ENCODE measurements at regions not wholly inside any gene's neighbourhood (a gene's known extent, or its start where the extent isn't known, plus 50 kb on each side); places are given as distances from the start of the nearest gene placed in this dataset.

DNA sequence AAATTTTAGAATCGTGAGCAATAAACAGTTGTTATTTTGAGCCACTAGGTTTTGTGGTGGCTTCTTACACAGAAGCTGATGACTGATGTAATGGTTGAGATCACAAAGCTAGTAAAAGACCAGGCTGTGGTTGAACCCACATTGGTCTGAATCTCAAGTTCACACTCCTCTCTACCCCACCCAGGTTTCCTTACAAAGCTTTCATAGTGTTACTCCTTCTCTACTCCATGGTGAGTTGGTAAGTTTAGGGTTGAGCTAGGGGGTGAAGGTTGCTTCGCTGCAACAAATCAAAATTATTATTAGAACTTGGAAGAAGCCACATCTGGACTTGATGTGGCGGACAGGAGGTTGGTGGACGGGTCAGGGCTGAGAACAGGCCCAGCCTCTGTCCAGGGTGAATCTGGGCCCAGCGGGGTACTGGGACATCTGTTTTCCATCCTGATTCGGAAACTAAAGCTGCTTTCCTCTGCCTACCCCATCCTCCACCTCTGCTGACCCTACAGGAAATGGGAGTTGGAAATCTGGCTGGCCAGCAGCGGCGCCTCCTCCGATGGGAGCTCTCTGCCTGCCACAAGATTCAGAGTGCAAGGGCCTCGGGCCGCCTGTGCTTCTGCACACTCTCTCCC, 86.3 kb downstream of the ZFP36L2 start:
- POLR2A ChIA-PET, result no interaction called here
- no peak overlapping the region for H3K27ac ChIP-seq (ENCODE audit: low read length)
- in situ Hi-C loops (cut with HindIII; ENCODE audit: low pct_unique_long_range_greater_than_20kb, low sequenced_read_pairs), result no loop called here
- no peak for DNase-seq (ENCODE audit: low read depth, low spot score)
- TF ChIP-seq, protein P1, sequence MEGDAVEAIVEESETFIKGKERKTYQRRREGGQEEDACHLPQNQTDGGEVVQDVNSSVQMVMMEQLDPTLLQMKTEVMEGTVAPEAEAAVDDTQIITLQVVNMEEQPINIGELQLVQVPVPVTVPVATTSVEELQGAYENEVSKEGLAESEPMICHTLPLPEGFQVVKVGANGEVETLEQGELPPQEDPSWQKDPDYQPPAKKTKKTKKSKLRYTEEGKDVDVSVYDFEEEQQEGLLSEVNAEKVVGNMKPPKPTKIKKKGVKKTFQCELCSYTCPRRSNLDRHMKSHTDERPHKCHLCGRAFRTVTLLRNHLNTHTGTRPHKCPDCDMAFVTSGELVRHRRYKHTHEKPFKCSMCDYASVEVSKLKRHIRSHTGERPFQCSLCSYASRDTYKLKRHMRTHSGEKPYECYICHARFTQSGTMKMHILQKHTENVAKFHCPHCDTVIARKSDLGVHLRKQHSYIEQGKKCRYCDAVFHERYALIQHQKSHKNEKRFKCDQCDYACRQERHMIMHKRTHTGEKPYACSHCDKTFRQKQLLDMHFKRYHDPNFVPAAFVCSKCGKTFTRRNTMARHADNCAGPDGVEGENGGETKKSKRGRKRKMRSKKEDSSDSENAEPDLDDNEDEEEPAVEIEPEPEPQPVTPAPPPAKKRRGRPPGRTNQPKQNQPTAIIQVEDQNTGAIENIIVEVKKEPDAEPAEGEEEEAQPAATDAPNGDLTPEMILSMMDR (IDR thresholded peaks at IDR 0.05), result no peak
- TF ChIP-seq TCF7L2 (IDR thresholded peaks at IDR 0.05; ENCODE audit: low read depth, low read length) (no peak), SIN3A (IDR thresholded peaks at IDR 0.05; ENCODE audit: borderline replicate concordance, insufficient read depth, low read depth, low read length) (no peak), POLR2AphosphoS5 (IDR thresholded peaks at IDR 0.05; ENCODE audit: low read depth, low read length) (no peak)
- TF ChIP-seq, protein P2, sequence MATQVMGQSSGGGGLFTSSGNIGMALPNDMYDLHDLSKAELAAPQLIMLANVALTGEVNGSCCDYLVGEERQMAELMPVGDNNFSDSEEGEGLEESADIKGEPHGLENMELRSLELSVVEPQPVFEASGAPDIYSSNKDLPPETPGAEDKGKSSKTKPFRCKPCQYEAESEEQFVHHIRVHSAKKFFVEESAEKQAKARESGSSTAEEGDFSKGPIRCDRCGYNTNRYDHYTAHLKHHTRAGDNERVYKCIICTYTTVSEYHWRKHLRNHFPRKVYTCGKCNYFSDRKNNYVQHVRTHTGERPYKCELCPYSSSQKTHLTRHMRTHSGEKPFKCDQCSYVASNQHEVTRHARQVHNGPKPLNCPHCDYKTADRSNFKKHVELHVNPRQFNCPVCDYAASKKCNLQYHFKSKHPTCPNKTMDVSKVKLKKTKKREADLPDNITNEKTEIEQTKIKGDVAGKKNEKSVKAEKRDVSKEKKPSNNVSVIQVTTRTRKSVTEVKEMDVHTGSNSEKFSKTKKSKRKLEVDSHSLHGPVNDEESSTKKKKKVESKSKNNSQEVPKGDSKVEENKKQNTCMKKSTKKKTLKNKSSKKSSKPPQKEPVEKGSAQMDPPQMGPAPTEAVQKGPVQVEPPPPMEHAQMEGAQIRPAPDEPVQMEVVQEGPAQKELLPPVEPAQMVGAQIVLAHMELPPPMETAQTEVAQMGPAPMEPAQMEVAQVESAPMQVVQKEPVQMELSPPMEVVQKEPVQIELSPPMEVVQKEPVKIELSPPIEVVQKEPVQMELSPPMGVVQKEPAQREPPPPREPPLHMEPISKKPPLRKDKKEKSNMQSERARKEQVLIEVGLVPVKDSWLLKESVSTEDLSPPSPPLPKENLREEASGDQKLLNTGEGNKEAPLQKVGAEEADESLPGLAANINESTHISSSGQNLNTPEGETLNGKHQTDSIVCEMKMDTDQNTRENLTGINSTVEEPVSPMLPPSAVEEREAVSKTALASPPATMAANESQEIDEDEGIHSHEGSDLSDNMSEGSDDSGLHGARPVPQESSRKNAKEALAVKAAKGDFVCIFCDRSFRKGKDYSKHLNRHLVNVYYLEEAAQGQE (IDR thresholded peaks at IDR 0.05; ENCODE audit: insufficient read depth in 1 of 2, low read depth in 2 of 2, low read length in 1 of 2), result no peak
- H3K36me3 ChIP-seq (ENCODE audit: control insufficient read depth, insufficient read depth, low read length), result no peaks in the 10 kb centered on the region
- CTCF ChIA-PET, result interaction anchor here (0.6 kb wide), 2 partner anchors 87 to 668 kb away, joined by 4 to 6 read pairs; no protein-coding TSS in a partner anchor
- intact Hi-C loops (cut with micrococcal nuclease; ENCODE audit: unreplicated experiment), result loop anchor here (10.0 kb wide), 2 partner anchors 165 to 345 kb away; no protein-coding TSS in a partner anchor
- no peaks in the 10 kb centered on the region for H3K9me3 ChIP-seq (ENCODE audit: control insufficient read depth, insufficient read depth, low read depth, low read length)
- ATAC-seq, result no peak
- no TSS peak for BruUV-seq (replicated peaks)
- H3K27me3 ChIP-seq (ENCODE audit: control insufficient read depth, insufficient read depth, low read length), result no peaks in the 10 kb centered on the region
- no peak overlapping the region for H3K4me3 ChIP-seq (ENCODE audit: low read depth in 2 of 2, low read length in 2 of 2)
- H3K4me1 ChIP-seq (ENCODE audit: control insufficient read depth, insufficient read depth, low read length), result peaks cover 6% of the 10 kb centered on the region; the same call in 1 of the 2 replicates

DNA sequence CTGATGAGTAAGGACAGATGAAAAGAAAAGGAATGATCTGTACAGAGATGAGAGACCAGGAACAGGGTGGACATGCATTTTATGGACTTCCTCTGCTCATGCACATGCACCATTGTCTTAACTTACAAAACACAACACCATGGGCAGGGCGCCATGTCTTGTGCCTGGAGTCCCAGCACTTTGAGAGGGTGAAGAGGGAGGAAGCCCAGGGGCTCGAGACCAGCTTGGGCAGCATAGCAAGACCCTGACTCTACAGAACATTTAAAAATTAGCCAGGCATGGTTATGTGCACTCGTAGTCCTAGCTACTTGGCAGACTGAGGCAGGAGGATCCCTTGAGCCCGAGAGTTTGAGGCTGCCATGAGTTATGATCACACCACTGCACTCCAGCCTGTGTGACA, 86.9 kb downstream of the ZFP36L2 start:
- DNase-seq (ENCODE audit: low read depth, low spot score) (no peak), ATAC-seq (no peak)
- H3K27ac ChIP-seq (ENCODE audit: low read length), result no peak overlapping the region
- TF ChIP-seq, protein P2 (IDR thresholded peaks at IDR 0.05; ENCODE audit: insufficient read depth in 1 of 2, low read depth in 2 of 2, low read length in 1 of 2), result no peak
- no peak for TF ChIP-seq SIN3A (IDR thresholded peaks at IDR 0.05; ENCODE audit: borderline replicate concordance, insufficient read depth, low read depth, low read length)
- TF ChIP-seq TCF7L2 (IDR thresholded peaks at IDR 0.05; ENCODE audit: low read depth, low read length), result no peak
- TF ChIP-seq POLR2AphosphoS5 (IDR thresholded peaks at IDR 0.05; ENCODE audit: low read depth, low read length), result no peak
- TF ChIP-seq, protein P1 (IDR thresholded peaks at IDR 0.05), result no peak
- no peaks in the 10 kb centered on the region for H3K9me3 ChIP-seq (ENCODE audit: control insufficient read depth, insufficient read depth, low read depth, low read length)
- in situ Hi-C loops (cut with HindIII; ENCODE audit: low pct_unique_long_range_greater_than_20kb, low sequenced_read_pairs) (no loop called here), intact Hi-C loops (cut with micrococcal nuclease; ENCODE audit: unreplicated experiment) (loop anchor here (10.0 kb wide), 2 partner anchors 165 to 345 kb away; no protein-coding TSS in a partner anchor)
- no TSS peak for BruUV-seq (replicated peaks)
- ChIA-PET CTCF (interaction anchor here (0.6 kb wide), 1 partner anchor 668 kb away, joined by 6 read pairs; no protein-coding TSS in a partner anchor), POLR2A (no interaction called here)
- H3K4me3 ChIP-seq (ENCODE audit: low read depth in 2 of 2, low read length in 2 of 2), result no peak overlapping the region
- no peaks in the 10 kb centered on the region for H3K36me3 ChIP-seq (ENCODE audit: control insufficient read depth, insufficient read depth, low read length)
- no peaks in the 10 kb centered on the region for H3K27me3 ChIP-seq (ENCODE audit: control insufficient read depth, insufficient read depth, low read length)
- H3K4me1 ChIP-seq (ENCODE audit: control insufficient read depth, insufficient read depth, low read length), result peaks cover 6% of the 10 kb centered on the region; the same call in 1 of the 2 replicates

Data from Panc1 (cell line).